ENCODE measurements at regions not wholly inside any gene's neighbourhood (a gene's known extent, or its start where the extent isn't known, plus 50 kb on each side); places are given as distances from the start of the nearest gene placed in this dataset.

DNA sequence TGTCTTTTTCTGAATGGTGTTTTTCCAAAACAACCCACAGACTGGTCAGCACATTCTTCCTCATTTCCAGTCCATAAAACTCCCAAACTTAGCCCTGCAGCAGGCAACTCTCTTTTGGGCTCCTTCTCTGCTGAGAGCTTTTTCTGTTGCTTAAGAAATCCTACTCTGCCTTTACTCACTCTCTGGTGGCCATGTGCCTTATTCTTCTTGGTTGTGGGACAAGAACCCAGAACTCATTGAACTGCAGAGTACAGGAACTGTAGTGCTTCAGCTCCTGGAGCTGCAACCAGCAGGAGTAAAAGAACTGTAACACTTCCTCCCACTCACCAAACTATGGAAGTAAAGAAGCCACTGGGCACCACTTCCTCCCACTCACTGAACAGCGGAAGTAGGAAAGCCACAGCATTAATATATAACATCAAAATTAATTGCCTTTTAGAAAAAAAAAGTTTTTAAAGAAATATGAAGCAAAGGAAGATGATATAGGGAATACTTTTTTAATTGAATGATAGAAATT lies 864.1 kb upstream of the PCDH10 start:
- no peak for DNase-seq
- Histone ChIP-seq H3K4me3 (no peak overlapping the region), H2AFZ (no peak overlapping the region), H3K36me3 (ENCODE audit: low read depth) (no peaks in the 10 kb centered on the region), H3K9me2 (ENCODE audit: insufficient read depth) (no peaks in the 10 kb centered on the region), H3K79me2 (ENCODE audit: low read depth) (no peaks in the 10 kb centered on the region), H3K27me3 (ENCODE audit: insufficient read depth, low read depth) (no peaks in the 10 kb centered on the region), H3K9me3 (ENCODE audit: insufficient read depth, low read depth) (no peaks in the 10 kb centered on the region), H3K4me1 (replicated peaks; ENCODE audit: insufficient read depth) (no peaks in the 10 kb centered on the region), H3F3A (ENCODE audit: insufficient read depth, low read depth) (no peaks in the 10 kb centered on the region), H4K20me1 (ENCODE audit: insufficient read depth) (no peaks in the 10 kb centered on the region), H3K4me2 (no peak overlapping the region), H3K27ac (no peak overlapping the region)
- intact Hi-C loops (cut with micrococcal nuclease; ENCODE audit: unreplicated experiment): no loop called here
- BruUV-seq (replicated peaks): no TSS peak
- POLR2A ChIA-PET (ENCODE audit: unreplicated experiment): no interaction called here
- no peak for TF ChIP-seq EZH2 (IDR thresholded peaks at IDR 0.05; ENCODE audit: low read depth)
- TF ChIP-seq, protein P1, sequence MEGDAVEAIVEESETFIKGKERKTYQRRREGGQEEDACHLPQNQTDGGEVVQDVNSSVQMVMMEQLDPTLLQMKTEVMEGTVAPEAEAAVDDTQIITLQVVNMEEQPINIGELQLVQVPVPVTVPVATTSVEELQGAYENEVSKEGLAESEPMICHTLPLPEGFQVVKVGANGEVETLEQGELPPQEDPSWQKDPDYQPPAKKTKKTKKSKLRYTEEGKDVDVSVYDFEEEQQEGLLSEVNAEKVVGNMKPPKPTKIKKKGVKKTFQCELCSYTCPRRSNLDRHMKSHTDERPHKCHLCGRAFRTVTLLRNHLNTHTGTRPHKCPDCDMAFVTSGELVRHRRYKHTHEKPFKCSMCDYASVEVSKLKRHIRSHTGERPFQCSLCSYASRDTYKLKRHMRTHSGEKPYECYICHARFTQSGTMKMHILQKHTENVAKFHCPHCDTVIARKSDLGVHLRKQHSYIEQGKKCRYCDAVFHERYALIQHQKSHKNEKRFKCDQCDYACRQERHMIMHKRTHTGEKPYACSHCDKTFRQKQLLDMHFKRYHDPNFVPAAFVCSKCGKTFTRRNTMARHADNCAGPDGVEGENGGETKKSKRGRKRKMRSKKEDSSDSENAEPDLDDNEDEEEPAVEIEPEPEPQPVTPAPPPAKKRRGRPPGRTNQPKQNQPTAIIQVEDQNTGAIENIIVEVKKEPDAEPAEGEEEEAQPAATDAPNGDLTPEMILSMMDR (conservative IDR thresholded peaks at IDR 0.05): no peak
- CTCF ChIA-PET: interaction anchor here (0.6 kb wide), 1 partner anchor 547 kb away, joined by 3 read pairs; no protein-coding TSS in a partner anchor

- H3K9me2 ChIP-seq (ENCODE audit: insufficient read depth): no peaks in the 10 kb centered on the region
- H3F3A ChIP-seq (ENCODE audit: insufficient read depth, low read depth): no peaks in the 10 kb centered on the region
- intact Hi-C loops (cut with micrococcal nuclease; ENCODE audit: unreplicated experiment): no loop called here
- H3K4me3 ChIP-seq: no peak overlapping the region
- no peaks in the 10 kb centered on the region for H3K4me1 ChIP-seq (replicated peaks; ENCODE audit: insufficient read depth)
- no TSS peak for BruUV-seq (replicated peaks)
- DNase-seq: no peak
- H3K27ac ChIP-seq: no peak overlapping the region
- ChIA-PET POLR2A (ENCODE audit: unreplicated experiment) (no interaction called here), CTCF (no interaction called here)
- no peak overlapping the region for H3K4me2 ChIP-seq
- no peak overlapping the region for H2AFZ ChIP-seq
- H3K9me3 ChIP-seq (ENCODE audit: insufficient read depth, low read depth): no peaks in the 10 kb centered on the region
- H3K36me3 ChIP-seq (ENCODE audit: low read depth): no peaks in the 10 kb centered on the region
- no peak for TF ChIP-seq EZH2 (IDR thresholded peaks at IDR 0.05; ENCODE audit: low read depth)
- TF ChIP-seq, protein P1 (conservative IDR thresholded peaks at IDR 0.05): no peak
- no peaks in the 10 kb centered on the region for H4K20me1 ChIP-seq (ENCODE audit: insufficient read depth)
- H3K27me3 ChIP-seq (ENCODE audit: insufficient read depth, low read depth): no peaks in the 10 kb centered on the region
- H3K79me2 ChIP-seq (ENCODE audit: low read depth): no peaks in the 10 kb centered on the region
Observed at GRCh38 chr4:132297346-132297745, 851.7 kb upstream of the PCDH10 start.

DNA sequence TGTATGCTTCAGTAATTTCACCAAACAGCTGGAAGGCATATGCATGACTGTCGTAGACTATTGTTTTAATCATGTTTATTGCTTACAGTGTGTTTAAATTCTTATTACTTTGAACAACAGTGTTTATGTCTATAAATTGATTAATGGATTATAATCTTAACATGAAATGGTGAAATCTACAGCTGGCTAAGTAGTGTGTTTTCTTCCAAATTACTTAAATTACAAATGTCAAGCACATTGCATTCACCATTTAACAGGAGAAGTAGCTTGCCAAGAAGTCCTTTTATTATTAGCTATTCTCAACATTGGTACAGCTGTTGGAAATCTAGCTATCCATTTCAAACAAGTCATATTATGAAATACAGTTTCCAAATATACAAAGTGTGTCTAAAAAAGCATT lies 849.3 kb upstream of the PCDH10 start:
- CTCF ChIA-PET: no interaction called here
- TF ChIP-seq, protein P1 (conservative IDR thresholded peaks at IDR 0.05): no peak
- TF ChIP-seq EZH2 (IDR thresholded peaks at IDR 0.05; ENCODE audit: low read depth): no peak
- no peaks in the 10 kb centered on the region for H3K79me2 ChIP-seq (ENCODE audit: low read depth)
- H3F3A ChIP-seq (ENCODE audit: insufficient read depth, low read depth): no peaks in the 10 kb centered on the region
- POLR2A ChIA-PET (ENCODE audit: unreplicated experiment): no interaction called here
- H3K27me3 ChIP-seq (ENCODE audit: insufficient read depth, low read depth): no peaks in the 10 kb centered on the region
- intact Hi-C loops (cut with micrococcal nuclease; ENCODE audit: unreplicated experiment): no loop called here
- no peaks in the 10 kb centered on the region for H3K9me2 ChIP-seq (ENCODE audit: insufficient read depth)
- no peak overlapping the region for H3K4me3 ChIP-seq
- H3K9me3 ChIP-seq (ENCODE audit: insufficient read depth, low read depth): no peaks in the 10 kb centered on the region
- no peaks in the 10 kb centered on the region for H4K20me1 ChIP-seq (ENCODE audit: insufficient read depth)
- no peak overlapping the region for H3K27ac ChIP-seq
- no TSS peak for BruUV-seq (replicated peaks)
- H3K36me3 ChIP-seq (ENCODE audit: low read depth): no peaks in the 10 kb centered on the region
- no peaks in the 10 kb centered on the region for H3K4me1 ChIP-seq (replicated peaks; ENCODE audit: insufficient read depth)
- no peak overlapping the region for H3K4me2 ChIP-seq
- no peak overlapping the region for H2AFZ ChIP-seq
- no peak for DNase-seq

Measured in PC-9 (cell line).